Occipital lobe (tissue), 1 donor: ENCODE measurements at regions not wholly inside any gene's neighbourhood (a gene's known extent, or its start where the extent isn't known, plus 50 kb on each side); places are given as distances from the start of the nearest gene placed in this dataset.
"Not testable (repeated sequence)": the region's sequence is repeated elsewhere in the genome, so short reads cannot be mapped to it uniquely, and the experiment has no call there.

Source experiments
- DNase-seq: peaks from one replicate; lab custom pipeline; 2025; lab: John Stamatoyannopoulos, UW

DNA sequence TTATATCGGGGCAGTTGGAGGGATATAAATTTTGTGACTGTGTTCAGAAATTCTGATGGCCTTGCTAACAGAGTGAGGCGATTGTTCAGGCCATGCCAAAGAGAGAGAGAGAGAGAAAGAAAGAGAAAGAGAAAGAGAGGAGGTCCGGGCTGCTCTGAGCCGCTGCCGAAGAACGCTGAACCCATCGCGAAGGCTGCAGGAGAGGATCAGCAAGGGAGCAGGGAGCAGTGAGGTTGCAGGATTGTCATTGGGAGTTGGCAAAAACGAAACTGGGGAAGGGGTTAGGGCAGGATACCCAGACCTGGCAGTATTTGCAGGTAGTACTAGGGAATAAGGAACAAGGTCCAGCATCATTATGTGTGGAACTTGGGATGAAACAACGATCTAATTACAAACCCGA is 537.1 kb downstream of the INSC start:
- DNase-seq, result no peak

DNA sequence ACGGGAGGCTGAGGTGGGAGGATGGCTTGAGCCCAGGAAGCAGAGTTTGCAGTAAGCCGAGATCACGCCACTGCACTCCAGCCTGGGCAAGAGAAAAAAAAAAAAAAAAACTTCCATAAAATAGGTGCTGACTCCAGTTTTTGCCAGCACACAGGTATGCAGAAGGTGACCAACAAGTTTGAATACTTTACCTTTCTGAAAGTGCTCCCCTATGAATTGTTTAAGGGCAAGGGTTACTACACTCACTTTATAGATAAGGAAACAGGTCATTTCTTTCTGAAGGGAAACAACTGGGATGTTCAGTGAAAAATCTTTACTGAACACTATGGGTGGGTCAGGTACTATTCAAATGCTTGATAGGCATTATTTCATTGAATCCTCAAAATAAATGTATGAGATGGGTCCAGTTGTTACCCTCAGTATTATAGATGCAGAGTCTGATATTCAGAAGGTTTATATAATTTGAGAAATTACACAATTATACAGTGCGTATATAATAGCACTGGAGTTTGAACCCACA is 538.5 kb downstream of the INSC start:
- no peak for DNase-seq

DNA sequence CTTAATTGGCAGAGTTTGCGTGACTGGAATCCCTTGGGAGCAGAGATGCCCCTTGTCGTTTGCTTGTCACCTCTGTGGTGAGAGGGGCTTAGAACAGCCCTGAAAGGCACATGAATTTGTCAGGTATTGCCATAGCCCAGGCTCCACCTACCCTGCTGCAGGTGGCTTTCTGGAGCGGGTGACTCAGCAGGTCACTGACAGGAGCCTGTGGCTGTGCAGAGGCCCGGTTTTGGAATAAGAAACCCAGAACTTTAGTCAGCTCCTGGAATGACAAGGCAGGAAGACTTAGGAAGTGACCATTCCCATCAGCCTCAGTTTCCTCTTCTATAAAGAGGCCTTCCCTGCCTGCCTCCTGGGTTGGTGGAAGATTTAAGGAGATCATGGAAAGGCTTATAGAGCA is 539.7 kb downstream of the INSC start:
- no peak for DNase-seq

DNA sequence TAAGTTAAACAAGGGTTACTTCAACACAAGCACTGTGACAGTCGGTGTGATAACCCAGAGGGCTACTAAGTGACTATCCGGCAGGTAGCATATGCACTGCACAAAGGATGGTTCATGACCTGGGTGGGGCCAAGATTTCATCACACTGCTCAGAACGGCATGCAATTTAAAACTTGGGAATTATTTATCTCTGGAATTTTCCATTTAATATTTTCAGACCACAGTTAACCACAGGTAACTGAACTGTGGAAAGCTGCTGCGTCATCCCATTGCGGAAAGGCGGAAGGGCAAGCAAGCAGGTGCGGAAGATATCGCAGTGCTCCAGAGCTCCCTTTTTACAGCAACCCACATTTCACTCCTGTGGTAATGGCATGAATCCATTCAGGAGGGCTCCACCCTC is 540.8 kb downstream of the INSC start:
- no peak for DNase-seq

DNA sequence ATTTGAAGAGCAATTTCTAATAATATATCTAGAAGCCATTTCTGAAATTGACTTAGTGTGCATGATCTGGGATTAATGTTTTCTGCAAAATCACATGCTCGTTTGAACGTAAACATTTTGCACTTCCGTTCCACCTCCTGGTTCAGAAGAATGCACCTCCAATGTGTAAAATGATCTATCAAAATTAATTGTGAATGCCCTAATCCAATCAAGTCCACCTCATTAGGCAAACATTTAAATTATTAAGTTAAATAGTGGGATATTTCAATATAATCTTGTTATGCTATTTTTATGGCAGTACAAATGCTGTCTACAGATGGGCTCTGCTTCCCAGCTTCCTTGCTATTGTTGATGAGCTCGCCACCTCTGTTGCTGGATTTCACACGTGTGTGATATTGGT is 542.5 kb downstream of the INSC start:
- no peak for DNase-seq

DNA sequence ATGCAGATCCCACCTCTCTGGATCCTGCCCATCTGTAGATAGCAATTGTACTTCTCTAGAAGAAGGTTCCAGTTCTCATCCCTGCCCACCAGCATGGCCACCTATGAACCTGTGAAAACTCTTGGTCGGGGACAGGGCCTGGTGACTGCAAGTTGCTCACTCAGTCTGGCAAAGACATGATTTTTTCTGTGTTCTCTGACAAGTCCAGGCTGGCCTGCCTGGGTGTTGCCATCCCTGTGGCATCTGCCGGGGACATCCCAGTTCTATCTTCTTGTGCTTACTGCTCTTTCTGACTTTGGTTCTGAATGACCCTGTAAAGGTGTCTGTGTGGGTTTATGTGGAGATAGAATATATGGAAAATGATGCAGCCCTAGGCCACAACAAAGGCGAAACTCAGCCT is 545.8 kb downstream of the INSC start:
- DNase-seq, result no peak

DNA sequence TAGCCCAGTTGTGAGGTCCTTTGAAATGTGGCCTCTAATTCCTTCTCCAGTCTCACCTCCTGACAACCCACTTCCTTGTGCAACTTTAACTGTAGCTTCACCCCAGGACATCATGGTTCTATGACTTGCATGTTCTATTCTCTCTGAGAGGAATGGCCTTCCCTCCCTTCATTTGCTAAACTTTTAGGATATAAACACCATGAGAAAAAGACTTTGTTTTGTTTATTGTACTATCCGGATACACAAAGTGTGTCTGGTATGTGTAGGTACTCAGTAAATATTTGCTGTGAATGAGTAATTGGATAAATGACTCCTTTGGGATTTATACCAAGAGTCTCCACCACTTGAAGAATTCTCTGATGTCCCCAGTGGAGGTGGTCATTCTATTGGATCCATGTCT is 547.6 kb downstream of the INSC start:
- no peak for DNase-seq

DNA sequence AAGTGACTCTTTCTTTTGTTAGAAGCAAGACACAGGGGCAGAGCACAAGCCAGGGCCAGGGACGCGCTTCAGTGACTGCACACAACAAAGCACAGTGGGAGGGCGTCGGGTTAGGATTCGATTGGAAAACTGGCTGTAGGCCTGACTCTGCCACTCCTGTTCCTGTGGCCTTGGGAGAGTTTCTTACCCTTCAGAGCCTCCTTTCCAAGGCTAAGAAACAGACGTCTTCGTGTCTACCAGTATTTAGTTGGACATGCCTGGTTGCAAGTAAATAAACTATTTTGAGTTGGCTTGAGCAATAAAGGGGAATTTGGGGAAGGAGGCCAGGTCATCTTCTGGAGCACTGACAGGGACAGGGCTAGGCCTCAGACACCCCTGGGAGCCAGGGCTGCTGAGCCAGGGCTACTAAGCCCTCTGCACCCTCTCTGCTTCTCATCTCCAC is 549.1 kb downstream of the INSC start:
- DNase-seq, result no peak

DNA sequence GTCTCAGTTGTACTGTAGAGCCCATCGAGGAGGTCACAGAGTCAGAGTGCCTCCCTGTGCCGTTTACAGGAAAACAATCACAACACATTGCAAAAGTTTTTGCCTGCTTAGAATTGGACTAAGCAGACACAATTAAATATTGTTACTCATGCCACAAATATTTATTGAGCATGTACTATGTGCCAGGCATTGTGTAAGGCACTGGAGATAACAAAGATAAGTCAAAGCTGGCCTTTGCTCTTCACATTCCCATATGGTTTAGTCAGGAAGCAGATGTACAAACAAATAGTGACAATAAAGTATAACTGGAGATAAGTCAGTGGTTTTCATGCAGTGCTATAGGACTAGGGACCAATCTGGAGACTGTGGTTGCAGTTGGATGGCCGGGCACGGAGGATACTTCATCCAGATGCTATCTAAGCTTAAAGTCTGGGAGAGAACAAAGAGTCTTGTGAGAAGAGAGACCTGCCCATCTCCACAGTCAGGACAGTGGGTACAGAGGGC is 550.7 kb downstream of the INSC start:
- DNase-seq, result no peak

DNA sequence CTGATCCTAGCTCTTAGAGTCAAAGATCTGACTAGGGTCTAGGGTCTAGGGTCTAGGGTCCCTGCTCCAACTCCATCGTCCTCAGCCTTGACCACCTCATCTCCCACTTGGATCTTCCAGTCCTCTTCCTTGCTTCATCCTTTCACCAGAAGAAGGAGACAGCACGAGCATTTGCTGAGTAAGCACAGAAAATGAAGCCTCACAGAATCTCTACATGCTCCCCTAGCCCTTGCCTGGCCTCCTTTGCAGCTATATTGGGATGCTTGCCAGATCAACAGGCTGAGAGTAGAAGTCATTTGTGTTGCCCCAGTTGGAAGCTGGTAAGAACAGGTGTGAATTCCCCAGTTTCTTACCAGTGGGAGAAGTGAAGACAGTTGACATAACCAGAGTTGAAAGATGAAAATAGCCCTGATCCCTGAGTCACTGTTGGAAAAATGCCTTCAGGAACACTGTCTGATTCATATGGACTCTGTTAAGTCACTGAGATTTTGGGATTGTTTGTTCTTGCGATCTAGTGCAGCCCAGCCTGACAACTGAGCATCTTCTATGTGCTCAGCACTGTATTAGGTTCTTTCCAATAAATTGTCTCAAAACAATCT is 552.5 kb downstream of the INSC start:
- DNase-seq, result no peak

DNA sequence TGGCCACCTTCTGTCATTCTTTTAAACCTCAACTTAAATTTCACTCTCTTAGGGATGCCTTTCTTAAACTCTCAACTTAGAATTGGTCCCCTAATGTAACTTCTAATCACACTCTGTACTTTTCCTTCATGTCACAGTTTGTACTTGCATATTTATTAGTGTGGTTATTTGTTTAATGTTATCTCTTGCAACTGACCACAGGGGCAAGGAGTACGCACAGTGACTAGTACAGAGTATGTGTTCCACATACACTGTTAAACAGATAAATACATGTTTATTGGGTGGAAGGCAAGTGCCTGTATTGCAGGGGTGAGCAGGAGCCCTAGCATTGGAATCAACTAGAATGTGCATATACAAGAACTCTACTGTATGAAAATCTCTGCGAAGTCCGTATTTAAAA is 554.0 kb downstream of the INSC start:
- DNase-seq, result no peak

DNA sequence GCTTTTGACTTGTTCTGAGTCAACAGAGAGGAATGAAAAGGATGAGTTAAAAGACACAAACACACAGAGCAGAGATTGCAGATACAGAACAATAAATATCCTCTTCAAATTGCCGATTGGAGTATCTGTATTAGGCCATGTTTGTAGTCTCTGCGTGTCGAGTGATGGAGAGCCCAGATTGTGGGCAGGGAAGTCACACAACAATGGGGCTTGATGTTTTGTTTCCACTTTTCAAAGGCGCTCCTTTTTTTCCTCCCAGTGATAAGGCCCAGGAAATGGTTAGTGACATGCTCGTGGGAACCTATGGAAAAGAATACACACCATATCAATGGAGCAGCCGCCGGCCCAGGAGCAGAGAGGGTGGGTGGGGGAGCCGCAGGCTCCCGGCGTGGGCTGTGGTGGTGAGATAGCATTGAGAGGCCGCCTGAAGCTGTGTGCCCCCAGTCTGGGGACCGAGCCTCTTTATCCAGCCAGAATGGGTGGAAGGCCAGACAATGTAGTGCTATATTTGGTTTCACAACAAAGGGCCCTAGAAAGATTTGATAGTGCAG is 555.9 kb downstream of the INSC start:
- DNase-seq, result no peak

DNA sequence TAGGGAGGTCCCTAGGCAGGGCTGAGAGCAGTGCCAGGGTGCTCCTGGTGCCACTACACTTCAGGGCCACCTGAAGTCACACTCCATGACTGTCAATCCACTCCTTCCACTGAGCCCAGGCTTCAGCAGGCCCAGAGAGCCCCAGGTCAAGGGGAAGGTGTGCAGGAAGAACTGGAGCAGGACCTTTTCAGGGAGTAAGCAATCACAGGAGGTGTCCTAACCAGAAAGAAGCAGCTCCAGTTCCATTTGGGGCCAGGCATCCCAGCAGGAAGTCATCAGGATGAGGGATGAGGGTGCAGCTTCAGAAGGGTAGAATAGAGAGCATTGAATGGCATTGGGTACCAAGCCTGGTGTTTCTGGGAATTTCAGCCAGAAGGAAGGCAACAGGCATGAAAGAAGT is 556.5 kb downstream of the INSC start:
- DNase-seq, result no peak

DNA sequence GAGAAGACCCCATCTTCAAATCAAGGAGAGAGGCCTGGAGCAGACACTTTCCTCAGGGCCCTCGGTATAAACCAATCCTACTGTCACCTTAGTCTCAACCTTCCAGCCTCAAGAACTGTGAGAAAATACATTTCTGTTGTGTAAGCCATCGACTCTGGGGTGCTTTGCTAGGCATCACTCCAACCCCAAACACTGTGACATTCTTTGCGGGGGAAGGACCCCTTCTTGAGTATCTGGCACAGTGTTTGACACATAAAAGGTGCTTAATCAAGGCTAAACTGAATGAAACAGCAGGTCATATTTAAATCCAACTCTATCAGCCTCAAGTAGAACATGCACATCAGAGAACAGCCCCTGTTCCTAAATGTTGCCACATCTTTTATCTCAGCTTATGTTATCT is 558.1 kb downstream of the INSC start:
- DNase-seq, result no peak

DNA sequence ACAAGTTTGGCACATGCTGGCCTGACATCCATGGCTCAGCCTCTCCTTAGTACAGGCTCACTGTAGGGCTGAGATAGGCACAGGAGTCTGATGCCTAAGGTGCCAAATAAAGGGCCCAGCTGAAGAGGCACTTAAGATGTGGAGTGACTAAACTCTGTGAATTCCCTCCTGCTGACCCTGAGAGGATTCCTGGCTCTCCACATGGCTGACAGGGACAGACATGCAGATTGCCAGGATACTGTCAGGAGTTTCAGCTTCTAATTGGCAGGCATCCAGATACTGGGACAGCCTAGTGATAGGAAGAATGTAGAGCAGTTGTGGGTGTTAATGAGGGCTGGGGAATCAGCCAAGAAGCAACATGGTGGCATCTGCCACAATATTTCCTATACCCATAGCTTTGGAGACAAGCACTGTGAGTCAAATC is 558.7 kb downstream of the INSC start:
- DNase-seq, result no peak

DNA sequence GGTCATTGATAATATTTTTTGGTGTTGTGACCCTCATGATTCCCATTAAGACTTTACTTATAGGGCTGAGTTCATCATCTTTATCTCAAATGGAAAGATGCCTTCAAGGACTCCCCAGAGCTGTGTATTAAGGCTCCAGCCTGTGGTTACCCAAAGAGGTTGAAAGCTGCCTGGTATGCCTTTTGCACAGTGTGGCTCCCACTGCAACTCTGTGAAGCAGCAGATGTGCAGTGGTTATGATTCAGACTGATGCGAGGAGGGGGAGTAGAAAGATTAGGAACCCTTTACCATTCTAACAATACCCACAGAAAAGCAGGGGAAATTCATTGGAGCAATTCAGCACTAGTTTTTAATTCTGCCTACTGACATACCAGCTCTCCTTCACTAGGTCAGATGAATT is 560.0 kb downstream of the INSC start:
- DNase-seq, result no peak

DNA sequence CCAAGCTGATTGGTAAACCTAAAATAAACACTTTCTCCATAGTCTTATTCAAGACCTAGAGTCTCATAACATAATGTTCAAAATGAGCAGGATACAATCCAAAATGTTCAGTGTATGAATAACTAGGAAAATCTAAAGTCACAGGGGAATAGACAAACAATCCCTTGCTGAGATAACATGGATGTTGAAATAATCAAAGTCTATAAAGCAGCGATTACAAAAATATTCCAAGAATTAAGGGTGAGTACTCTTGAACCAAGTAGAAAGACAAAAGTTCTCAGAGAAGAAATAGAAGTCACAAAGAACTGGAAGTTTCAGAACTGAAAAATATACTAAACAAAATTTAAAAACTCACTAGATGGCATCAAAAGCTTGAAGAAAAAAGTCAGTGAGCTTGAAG is 561.0 kb downstream of the INSC start:
- no peak for DNase-seq

DNA sequence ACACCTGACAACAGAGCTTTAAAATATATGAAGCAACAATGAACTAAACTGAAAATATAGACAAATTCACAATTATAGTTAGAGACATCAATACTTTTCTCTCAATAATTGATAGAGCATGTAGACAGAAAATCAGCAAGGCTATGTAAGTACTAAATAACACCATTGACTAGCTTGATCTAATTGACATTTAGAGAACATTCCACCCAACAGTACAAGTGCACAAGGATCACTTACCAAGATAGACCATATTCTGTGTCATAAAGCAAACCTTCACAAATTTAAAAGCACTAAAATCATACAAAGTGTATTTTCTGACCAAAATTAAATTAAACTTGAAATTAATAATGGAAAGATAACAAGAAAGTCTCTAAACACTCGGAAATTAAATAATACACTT is 562.5 kb downstream of the INSC start:
- no peak for DNase-seq

DNA sequence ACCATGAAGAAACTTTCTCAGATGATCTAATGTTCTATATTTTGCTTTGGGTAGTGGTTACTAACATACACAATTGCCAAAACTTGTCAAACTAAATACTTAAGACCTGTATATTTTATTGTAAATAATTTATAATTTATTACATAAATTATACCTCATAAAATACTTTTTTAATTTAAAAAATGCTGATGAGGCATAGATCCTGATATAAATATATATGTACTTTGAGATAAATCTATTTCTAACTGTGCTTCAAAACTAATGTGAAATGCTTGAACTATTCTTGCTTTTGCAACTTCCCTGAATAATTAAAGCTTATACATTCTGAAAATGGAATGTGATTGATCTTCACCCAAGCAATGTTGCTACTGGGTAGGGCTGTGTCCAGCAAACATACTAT is 568.8 kb downstream of the INSC start:
- DNase-seq, result no peak

DNA sequence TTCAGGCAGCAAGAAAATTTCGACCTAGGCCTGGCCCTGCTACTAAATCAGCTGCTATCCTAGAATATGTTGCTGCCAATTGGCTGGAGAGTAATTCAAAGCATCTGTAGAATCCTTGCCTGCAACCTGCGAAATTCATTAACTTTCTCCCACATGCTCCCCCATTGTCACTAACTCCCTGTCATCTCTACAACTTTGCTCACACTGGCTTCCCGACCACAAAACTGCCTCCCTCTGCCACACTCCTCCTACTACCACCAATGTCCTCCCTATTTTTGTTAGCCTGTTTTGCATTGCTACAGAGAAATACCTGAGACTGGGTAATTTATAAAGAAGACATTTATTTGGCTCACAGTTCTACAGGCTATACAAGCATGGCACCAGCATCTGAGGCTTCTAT is 570.6 kb downstream of the INSC start:
- no peak for DNase-seq

DNA sequence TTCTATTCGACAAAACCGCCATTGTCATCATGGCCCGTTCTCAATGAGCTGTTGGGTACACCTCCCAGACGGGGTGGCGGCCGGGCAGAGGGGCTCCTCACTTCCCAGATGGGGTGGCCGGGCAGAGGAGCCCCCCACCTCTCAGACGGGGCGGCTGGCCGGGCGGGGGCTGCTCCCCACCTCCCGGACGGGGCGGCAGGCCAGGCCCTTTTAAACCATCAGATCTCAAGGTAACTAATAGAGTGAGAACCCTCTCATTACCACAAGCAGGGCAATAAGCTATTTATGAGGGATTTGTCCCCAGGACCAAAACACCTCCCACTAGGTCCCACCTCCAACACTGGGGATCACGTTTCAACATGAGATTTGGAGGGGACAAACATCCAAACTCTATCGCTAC is 571.5 kb downstream of the INSC start:
- DNase-seq, result not testable (repeated sequence)

DNA sequence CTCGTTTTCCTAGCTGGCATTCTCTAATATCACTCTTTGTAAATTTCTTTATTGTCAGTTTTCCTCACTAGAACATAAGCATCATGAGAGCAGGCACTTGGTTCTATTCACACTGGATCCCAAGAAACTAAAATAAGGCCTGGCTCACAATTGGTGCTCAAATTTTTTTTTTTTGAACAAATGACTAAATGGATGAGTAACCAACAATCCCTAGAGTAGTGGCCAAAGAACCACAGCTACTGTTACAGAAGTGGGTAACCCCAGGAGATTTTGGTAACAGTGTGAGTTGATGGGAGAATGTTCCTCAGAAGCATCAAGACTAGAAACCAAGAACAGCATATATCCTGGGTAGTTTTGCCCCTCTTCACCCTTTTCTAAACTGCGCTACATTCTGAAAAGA is 572.6 kb downstream of the INSC start:
- no peak for DNase-seq

DNA sequence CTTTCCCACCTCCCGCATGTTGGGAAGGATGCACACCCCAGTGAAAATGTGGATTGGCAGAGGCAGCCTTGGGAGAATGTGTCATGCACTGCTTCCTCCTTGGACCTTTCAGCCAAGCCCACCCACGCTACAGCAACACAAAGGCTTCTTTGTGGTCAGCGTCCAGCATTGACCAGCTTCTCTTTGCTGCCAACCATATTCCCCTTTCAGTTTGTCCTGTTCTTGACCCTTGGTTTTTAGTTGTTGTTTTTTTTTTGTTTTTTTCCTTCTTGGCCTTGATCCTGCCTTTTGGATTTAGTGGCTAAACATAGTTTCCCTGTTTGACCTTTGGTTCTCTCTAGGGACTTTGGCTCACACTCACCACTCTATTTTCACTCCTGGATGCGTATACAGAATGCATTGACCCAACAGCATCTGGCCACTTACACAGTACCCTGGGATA is 573.6 kb downstream of the INSC start:
- no peak for DNase-seq

DNA sequence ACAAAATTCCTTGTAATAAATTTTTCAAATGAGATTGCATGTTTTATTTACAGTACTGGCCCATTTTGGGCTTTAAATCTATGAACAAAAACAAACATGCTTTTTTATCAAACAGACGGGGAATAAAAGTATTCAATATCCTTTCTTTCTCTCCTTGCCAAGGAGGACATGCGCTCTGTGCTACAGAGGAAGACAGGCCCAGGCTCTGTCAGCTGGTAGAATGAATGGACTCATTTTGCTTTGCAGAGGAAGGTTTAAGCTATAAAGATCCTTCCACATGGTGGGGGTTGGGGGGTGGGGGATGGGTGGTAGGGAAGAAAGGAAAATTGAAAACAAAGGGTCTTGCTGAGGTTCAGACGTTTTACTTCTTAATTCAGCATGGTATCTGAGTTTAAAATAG is 575.6 kb downstream of the INSC start:
- no peak for DNase-seq
